Small intestine (tissue), 7 donors: ENCODE measurements at regions not wholly inside any gene's neighbourhood (a gene's known extent, or its start where the extent isn't known, plus 50 kb on each side); places are given as distances from the start of the nearest gene placed in this dataset.
A peak's percentile ranks its signal among the peaks of the same experiment; 100 is the strongest.

ENCODE experiments used
- DNase-seq, 2 donors: peaks; one replicate each; pipeline versions ENCODE4 v3.0.0 to v3.0.0-alpha.2; 2013
- FAIRE-seq: peaks from 2 replicates; lab custom pipeline; 2012; peaks lifted over from hg19 to GRCh38; lab: Jason Lieb, UNC
- H3K27ac ChIP-seq, 3 donors: one replicate each; pipeline ENCODE4 v1.5.1; 2013; ENCODE audit warnings: low read length in 2 of 3, mild to moderate bottlenecking in 2 of 3, control low read depth in 1 of 3, inconsistent platforms in 1 of 3, low read depth in 1 of 3, moderate library complexity in 1 of 3
- H3K27me3 ChIP-seq, 3 donors: one replicate each; pipeline ENCODE4 v1.6.1; 2013; ENCODE audit warnings: low read length in 3 of 3, inconsistent platforms in 1 of 3; ENCODE audit not compliant: control insufficient read depth in 3 of 3, insufficient read depth in 3 of 3
- H3K36me3 ChIP-seq, 3 donors: one replicate each; pipeline ENCODE4 v1.6.1; 2013; ENCODE audit warnings: low read length in 3 of 3, inconsistent platforms in 1 of 3, low read depth in 1 of 3, mild to moderate bottlenecking in 1 of 3, moderate library complexity in 1 of 3; ENCODE audit not compliant: control insufficient read depth in 3 of 3, insufficient read depth in 2 of 3
- H3K4me1 ChIP-seq, 3 donors: one replicate each; pipeline ENCODE4 v1.6.1; 2013; ENCODE audit warnings: low read length in 2 of 3, inconsistent platforms in 1 of 3, low read depth in 1 of 3, mild to moderate bottlenecking in 1 of 3, moderate library complexity in 1 of 3; ENCODE audit not compliant: control insufficient read depth in 3 of 3, insufficient read depth in 2 of 3
- H3K4me3 ChIP-seq, 3 donors: one replicate each; pipeline ENCODE4 v1.5.1; 2013; ENCODE audit warnings: low read length in 3 of 3, control low read depth in 1 of 3, inconsistent platforms in 1 of 3, low read depth in 1 of 3, mild to moderate bottlenecking in 1 of 3, moderate library complexity in 1 of 3
- H3K9me3 ChIP-seq, 2 donors: one replicate each; pipeline ENCODE4 v1.6.1; 2013; ENCODE audit warnings: low read depth in 1 of 2, low read length in 1 of 2; ENCODE audit not compliant: control insufficient read depth in 2 of 2, insufficient read depth in 1 of 2
- whole genome bisulfite sequencing, 3 donors: extraction: QIAGEN DNeasy Blood & Tissue Kit; methylation state at CpG; one replicate each; pipeline ENCODE4 v1.1.7; 2013; 5-methylcytosine and 5-hydroxymethylcytosine counted together
- donor health status: healthy with polysubstance abuse.
- donor health status: control.
- donor health status: control.
- donor health status: Bipolar disorder and iron deficiency.
- donor health status: healthy.

- no peaks in the 10 kb centered on the region for H3K9me3 ChIP-seq
- no peak overlapping the region for H3K4me3 ChIP-seq
- H3K4me1 ChIP-seq: peaks cover 0 to 3% (median 0%) of the 10 kb centered on the region in 3 donors
- peak overlapping the region in 1 of 3 donors; percentile 55 for H3K27ac ChIP-seq
- no peaks in the 10 kb centered on the region for H3K27me3 ChIP-seq
- no peaks in the 10 kb centered on the region for H3K36me3 ChIP-seq
- DNase-seq: peak; percentile 64 to 73
- FAIRE-seq: peak; percentile 5
- 24 to 70% (median 43%) methylated on average over 1 of the region's 1 CpG for WGBS, 3 donors
These were observed 161.4 kb downstream of the AASDHPPT start for GRCh38 chr11:106238704-106239360.

DNA sequence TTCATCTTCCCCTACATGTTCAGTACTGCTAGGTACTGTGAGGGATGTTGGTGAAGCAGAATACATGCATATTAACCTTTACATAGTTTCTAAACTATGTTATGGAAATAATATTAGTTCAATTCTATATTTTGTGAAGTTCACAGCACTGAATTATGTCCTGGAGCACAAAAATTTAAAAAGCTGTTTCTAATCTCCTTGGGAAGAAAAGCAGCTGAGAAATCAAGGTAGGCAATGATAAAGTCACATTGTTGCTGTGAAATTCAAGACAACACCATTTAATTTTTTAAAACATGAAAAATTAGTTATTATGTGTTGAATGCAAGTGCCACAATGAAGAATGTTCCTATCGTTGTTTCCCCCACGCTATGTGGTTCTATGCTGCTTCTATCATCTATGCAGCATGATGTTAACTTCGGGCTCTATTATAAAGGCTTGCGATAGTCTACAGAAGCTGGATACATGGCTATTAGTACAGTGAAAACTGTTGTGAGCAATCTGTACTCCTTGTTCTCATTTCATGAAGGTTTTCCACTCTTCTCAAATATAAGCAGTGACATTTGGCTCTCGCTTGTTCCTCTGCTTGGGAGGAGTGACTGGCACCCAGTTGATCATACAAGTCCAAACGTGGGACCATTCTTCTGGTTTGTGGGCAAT is 164.3 kb downstream of the AASDHPPT start:
- FAIRE-seq (no peak), DNase-seq (no peak)
- Histone ChIP-seq H3K27ac (no peak overlapping the region), H3K9me3 (peaks cover 0 to 17% of the 10 kb centered on the region in 2 donors), H3K4me3 (no peak overlapping the region), H3K36me3 (no peaks in the 10 kb centered on the region), H3K27me3 (no peaks in the 10 kb centered on the region), H3K4me1 (peaks cover 0 to 3% (median 0%) of the 10 kb centered on the region in 3 donors)
- WGBS, 3 donors: 85 to 91% (median 90%) methylated on average over 6 of the region's 6 CpGs

- no peak for DNase-seq
- Histone ChIP-seq H3K27me3 (no peaks in the 10 kb centered on the region), H3K27ac (no peak overlapping the region), H3K4me3 (no peak overlapping the region), H3K9me3 (peaks cover 0 to 25% of the 10 kb centered on the region in 2 donors), H3K4me1 (peaks cover 0 to 3% (median 0%) of the 10 kb centered on the region in 3 donors), H3K36me3 (no peaks in the 10 kb centered on the region)
- FAIRE-seq: no peak
- 57 to 73% (median 57%) methylated on average over 2 of the region's 2 CpGs for WGBS, 3 donors
These were observed 165.4 kb downstream of the AASDHPPT start for GRCh38 chr11:106242718-106243415.

GRCh38 chr11:106246495-106246894 is 169.0 kb downstream of the AASDHPPT start:
- H3K4me1 ChIP-seq: no peaks in the 10 kb centered on the region
- no peaks in the 10 kb centered on the region for H3K27me3 ChIP-seq
- no peaks in the 10 kb centered on the region for H3K36me3 ChIP-seq
- peaks cover 0 to 25% of the 10 kb centered on the region in 2 donors for H3K9me3 ChIP-seq
- H3K27ac ChIP-seq: no peak overlapping the region
- WGBS, 3 donors: 52 to 84% (median 82%) methylated on average over 3 of the region's 3 CpGs
- H3K4me3 ChIP-seq: no peak overlapping the region
- DNase-seq: no peak
- no peak for FAIRE-seq

GRCh38 chr11:106249617-106250239 is 172.3 kb downstream of the AASDHPPT start:
- Histone ChIP-seq H3K4me3 (no peak overlapping the region), H3K9me3 (peaks cover 0 to 25% of the 10 kb centered on the region in 2 donors), H3K4me1 (no peaks in the 10 kb centered on the region), H3K27ac (no peak overlapping the region), H3K27me3 (no peaks in the 10 kb centered on the region), H3K36me3 (no peaks in the 10 kb centered on the region)
- 72 to 80% (median 78%) methylated on average over 5 of the region's 5 CpGs for WGBS, 3 donors
- FAIRE-seq (no peak), DNase-seq (no peak)

GRCh38 chr11:106262852-106263251 is 185.4 kb downstream of the AASDHPPT start:
- whole genome bisulfite sequencing, 3 donors: 88 to 95% (median 89%) methylated on average over 3 of the region's 3 CpGs
- no peaks in the 10 kb centered on the region for H3K36me3 ChIP-seq
- no peak for DNase-seq
- no peak overlapping the region for H3K27ac ChIP-seq
- no peak overlapping the region for H3K4me3 ChIP-seq
- peaks cover 0 to 16% of the 10 kb centered on the region in 2 donors for H3K9me3 ChIP-seq
- FAIRE-seq: no peak
- H3K27me3 ChIP-seq: no peaks in the 10 kb centered on the region
- no peaks in the 10 kb centered on the region for H3K4me1 ChIP-seq

DNA sequence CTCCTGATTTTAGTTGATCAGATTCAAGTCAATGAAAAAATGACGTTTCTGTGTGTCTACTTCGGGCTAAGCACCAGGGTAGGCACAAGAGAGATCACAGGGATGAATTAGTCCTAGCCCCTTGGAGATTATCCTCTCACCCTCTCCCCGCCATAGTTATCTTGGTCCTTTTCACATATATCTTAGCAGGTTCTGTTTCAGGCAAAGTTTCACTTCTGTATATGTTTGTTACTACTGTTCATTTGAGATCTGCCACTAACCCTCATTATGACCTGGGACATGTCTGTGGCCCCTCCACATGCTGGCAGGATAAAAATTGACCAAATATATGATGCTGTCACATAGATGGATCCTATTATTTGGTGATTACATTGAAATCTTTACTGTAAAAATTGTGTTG is 186.1 kb downstream of the AASDHPPT start:
- DNase-seq (no peak), FAIRE-seq (no peak)
- no peaks in the 10 kb centered on the region for H3K27me3 ChIP-seq
- no peak overlapping the region for H3K4me3 ChIP-seq
- H3K4me1 ChIP-seq: no peaks in the 10 kb centered on the region
- WGBS, 3 donors: 73 to 85% (median 83%) methylated on average over 3 of the region's 3 CpGs
- peaks cover 0 to 20% of the 10 kb centered on the region in 2 donors for H3K9me3 ChIP-seq
- H3K36me3 ChIP-seq: no peaks in the 10 kb centered on the region
- no peak overlapping the region for H3K27ac ChIP-seq

GRCh38 chr11:106271086-106271485 is 193.6 kb downstream of the AASDHPPT start:
- H3K9me3 ChIP-seq: peaks cover 0 to 19% of the 10 kb centered on the region in 2 donors
- DNase-seq (no peak), FAIRE-seq (no peak)
- no peaks in the 10 kb centered on the region for H3K36me3 ChIP-seq
- H3K27ac ChIP-seq: no peak overlapping the region
- H3K4me1 ChIP-seq: no peaks in the 10 kb centered on the region
- no peaks in the 10 kb centered on the region for H3K27me3 ChIP-seq
- H3K4me3 ChIP-seq: no peak overlapping the region
